IPS DF 4.7 (cell line): ENCODE measurements at regions not wholly inside any gene's neighbourhood (a gene's known extent, or its start where the extent isn't known, plus 50 kb on each side); places are given as distances from the start of the nearest gene placed in this dataset.
"Not testable (repeated sequence)": the region's sequence is repeated elsewhere in the genome, so short reads cannot be mapped to it uniquely, and the experiment has no call there.

Experiments
- DNase-seq: peaks from one replicate; pipeline ENCODE4 v3.0.0-alpha.2; 2013; ENCODE audit warnings: low spot score; ENCODE audit errors: extremely low read depth

- DNase-seq, result no peak
Measured at GRCh38 chr9:24879591-24879990, 333.9 kb upstream of the IZUMO3 start.

GRCh38 chr9:24856601-24857000 lies 310.9 kb upstream of the IZUMO3 start:
- not testable (repeated sequence) for DNase-seq

GRCh38 chr9:24846248-24846912 lies 300.7 kb upstream of the IZUMO3 start:
- DNase-seq, result no peak

GRCh38 chr9:24844217-24844616 lies 298.5 kb upstream of the IZUMO3 start:
- DNase-seq, result no peak

- DNase-seq, result no peak
Measured at GRCh38 chr9:24841993-24842392, 296.3 kb upstream of the IZUMO3 start.

GRCh38 chr9:24832307-24832706 lies 286.6 kb upstream of the IZUMO3 start:
- DNase-seq, result peak; percentile 9

GRCh38 chr9:24828687-24829086 lies 283.0 kb upstream of the IZUMO3 start:
- DNase-seq, result no peak

GRCh38 chr9:24824607-24825006 lies 278.9 kb upstream of the IZUMO3 start:
- no peak for DNase-seq

- DNase-seq, result no peak
Measured at GRCh38 chr9:24820196-24820595, 274.5 kb upstream of the IZUMO3 start.

GRCh38 chr9:24817756-24818155 lies 272.1 kb upstream of the IZUMO3 start:
- DNase-seq, result no peak

- DNase-seq, result no peak
Measured at GRCh38 chr9:24816006-24816405, 270.3 kb upstream of the IZUMO3 start.

GRCh38 chr9:24801344-24801743 lies 255.6 kb upstream of the IZUMO3 start:
- no peak for DNase-seq

GRCh38 chr9:24793787-24794186 lies 248.1 kb upstream of the IZUMO3 start:
- DNase-seq, result no peak

- no peak for DNase-seq
Measured at GRCh38 chr9:24776226-24776625, 230.5 kb upstream of the IZUMO3 start.

- peak; percentile 16 for DNase-seq
Measured at GRCh38 chr9:24774199-24774598, 228.5 kb upstream of the IZUMO3 start.

GRCh38 chr9:24766081-24766480 lies 220.4 kb upstream of the IZUMO3 start:
- DNase-seq, result no peak

- no peak for DNase-seq
Measured at GRCh38 chr9:24765025-24765756, 219.5 kb upstream of the IZUMO3 start.

- DNase-seq, result no peak
Measured at GRCh38 chr9:24738421-24738961, 192.8 kb upstream of the IZUMO3 start.

GRCh38 chr9:24731754-24732153 lies 186.1 kb upstream of the IZUMO3 start:
- no peak for DNase-seq

GRCh38 chr9:24721621-24722020 lies 175.9 kb upstream of the IZUMO3 start:
- DNase-seq, result no peak

- no peak for DNase-seq
Measured at GRCh38 chr9:24712206-24712605, 166.5 kb upstream of the IZUMO3 start.

- DNase-seq, result no peak
Measured at GRCh38 chr9:24708814-24709213, 163.1 kb upstream of the IZUMO3 start.
